Omental fat pad (tissue), 3 donors: ENCODE measurements at regions not wholly inside any gene's neighbourhood (a gene's known extent, or its start where the extent isn't known, plus 50 kb on each side); places are given as distances from the start of the nearest gene placed in this dataset.

Experiments
- ATAC-seq: fragments of 150-250 bp; one replicate; pipeline ENCODE4 v1.9.1; 2016; ENCODE audit warnings: mild to moderate bottlenecking, moderate library complexity; ENCODE audit not compliant: low FRiP score
- DNase-seq: peaks from one replicate; pipeline ENCODE4 v3.0.0-alpha.2; 2019; ENCODE audit warnings: low spot score
- CTCF ChIP-seq, 3 donors: fragments of 450-650 bp; IDR thresholded peaks; one replicate each; pipeline ENCODE4 v1.5.1; 2016 to 2017; ENCODE audit warnings: antibody characterized with exemption in 3 of 3, mild to moderate bottlenecking in 3 of 3, moderate library complexity in 2 of 3

DNA sequence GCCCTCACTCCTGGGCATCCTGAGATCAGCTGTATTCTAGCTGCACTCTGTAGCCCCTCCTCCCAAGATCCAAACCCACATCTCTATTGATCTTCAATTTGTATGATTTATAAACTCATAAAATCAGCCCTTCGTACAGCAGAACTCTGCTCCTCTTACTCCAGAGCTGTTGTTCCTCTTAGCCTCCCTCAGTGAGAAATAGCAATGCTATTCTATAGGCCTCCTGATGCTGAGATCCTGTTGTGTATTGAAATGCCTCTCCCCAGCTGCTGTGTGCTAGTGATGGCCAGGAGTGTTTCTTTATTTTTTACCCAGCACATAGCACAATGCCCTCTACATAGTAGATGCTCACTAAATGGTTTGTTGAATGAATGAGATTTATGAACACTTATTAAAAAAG, 320.5 kb upstream of the ADCY2 start:
- DNase-seq (no peak), ATAC-seq (no peak)
- TF ChIP-seq CTCF (IDR thresholded peaks at IDR 0.05): no peak

DNA sequence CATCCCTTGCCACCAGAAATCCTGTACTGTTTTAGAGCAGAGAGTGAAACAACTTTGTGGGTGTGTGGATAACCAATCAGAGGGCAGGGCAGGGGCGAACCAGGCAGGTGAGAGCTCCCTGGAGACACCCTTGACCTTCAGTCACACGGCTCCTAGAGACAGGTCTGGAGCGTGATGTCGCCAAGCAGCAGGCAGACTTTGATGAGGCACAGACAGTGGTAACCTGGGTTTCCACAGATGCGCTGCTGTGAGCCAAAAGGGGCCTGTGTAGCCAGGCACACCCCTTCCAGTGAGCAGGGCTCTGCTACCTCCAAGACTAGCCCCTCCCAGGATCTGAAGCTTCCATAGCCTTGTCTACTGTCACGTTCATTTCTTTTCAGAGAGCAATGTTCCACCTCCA, 317.8 kb upstream of the ADCY2 start:
- no peak for TF ChIP-seq CTCF (IDR thresholded peaks at IDR 0.05)
- ATAC-seq (no peak), DNase-seq (no peak)

- ATAC-seq (no peak), DNase-seq (no peak)
- TF ChIP-seq CTCF (IDR thresholded peaks at IDR 0.05): no peak
These were observed 317.0 kb upstream of the ADCY2 start for GRCh38 chr5:7078901-7079300.

- DNase-seq: no peak
- no peak for ATAC-seq
- TF ChIP-seq CTCF (IDR thresholded peaks at IDR 0.05): no peak
These were observed 315.4 kb upstream of the ADCY2 start for GRCh38 chr5:7080501-7080900.

GRCh38 chr5:7087719-7088297, 308.1 kb upstream of the ADCY2 start:
- no peak for TF ChIP-seq CTCF (IDR thresholded peaks at IDR 0.05)
- DNase-seq (no peak), ATAC-seq (no peak)

DNA sequence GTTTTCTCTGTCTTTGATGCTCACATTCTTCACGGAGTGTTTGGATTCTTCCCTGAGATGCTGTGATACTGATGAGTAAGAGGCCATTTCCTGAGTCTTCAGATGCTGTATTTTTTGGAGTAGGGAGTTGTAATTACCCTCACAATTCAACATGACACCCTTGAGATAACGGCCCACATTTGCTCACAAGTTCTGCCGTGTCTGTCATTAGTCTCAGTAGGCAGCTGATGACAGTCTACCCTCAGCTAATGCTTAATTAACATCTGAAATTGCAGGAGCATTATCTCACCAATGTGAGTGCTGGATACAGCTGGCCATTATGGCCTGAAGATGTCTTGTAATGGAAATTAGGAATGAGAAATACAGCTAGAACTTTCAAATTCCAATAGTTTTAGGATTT, 307.1 kb upstream of the ADCY2 start:
- no peak for TF ChIP-seq CTCF (IDR thresholded peaks at IDR 0.05)
- DNase-seq (no peak), ATAC-seq (no peak)

- TF ChIP-seq CTCF (IDR thresholded peaks at IDR 0.05): no peak
- ATAC-seq (no peak), DNase-seq (no peak)
These were observed 301.3 kb upstream of the ADCY2 start for GRCh38 chr5:7094626-7095025.
